Ectodermal cell (in vitro differentiated cells): ENCODE measurements at regions not wholly inside any gene's neighbourhood (a gene's known extent, or its start where the extent isn't known, plus 50 kb on each side); places are given as distances from the start of the nearest gene placed in this dataset.

ENCODE experiments used
- H3K27ac ChIP-seq: 2 replicates; pipeline ENCODE4 v1.7.0; 2013; ENCODE audit warnings: mild to moderate bottlenecking, low read depth, low read length; ENCODE audit not compliant: insufficient read depth, poor library complexity, severe bottlenecking
- H3K27me3 ChIP-seq: 2 replicates; pipeline ENCODE4 v1.7.0; 2013; ENCODE audit warnings: mild to moderate bottlenecking, low read length; ENCODE audit not compliant: insufficient read depth, control insufficient read depth, poor library complexity, severe bottlenecking
- H3K36me3 ChIP-seq: one replicate; pipeline ENCODE4 v1.7.0; 2013; ENCODE audit warnings: low read length; ENCODE audit not compliant: control insufficient read depth, insufficient read depth
- H3K4me1 ChIP-seq: one replicate; pipeline ENCODE4 v1.7.0; 2013; ENCODE audit warnings: low read length; ENCODE audit not compliant: control insufficient read depth, insufficient read depth
- H3K4me3 ChIP-seq: 2 replicates; pipeline ENCODE4 v1.7.0; 2013; ENCODE audit warnings: low read depth, low read length, control low read depth; ENCODE audit not compliant: insufficient read depth
- H3K9me3 ChIP-seq: 2 replicates; pipeline ENCODE4 v1.7.0; 2013; ENCODE audit warnings: mild to moderate bottlenecking, low read length, moderate library complexity; ENCODE audit not compliant: control insufficient read depth
- WGBS, 2 experiments: methylation state at CpG; one replicate each; pipeline ENCODE4 v1.1.7; 2013; ENCODE audit warnings: missing lambda C conversion rate in 2 of 2; 5-methylcytosine and 5-hydroxymethylcytosine counted together

GRCh38 chr15:48031973-48032372 is 88.8 kb upstream of the SLC24A5 start:
- 93 to 94% methylated on average over 4 to 6 of the region's 6 CpGs for WGBS, 2 experiments

DNA sequence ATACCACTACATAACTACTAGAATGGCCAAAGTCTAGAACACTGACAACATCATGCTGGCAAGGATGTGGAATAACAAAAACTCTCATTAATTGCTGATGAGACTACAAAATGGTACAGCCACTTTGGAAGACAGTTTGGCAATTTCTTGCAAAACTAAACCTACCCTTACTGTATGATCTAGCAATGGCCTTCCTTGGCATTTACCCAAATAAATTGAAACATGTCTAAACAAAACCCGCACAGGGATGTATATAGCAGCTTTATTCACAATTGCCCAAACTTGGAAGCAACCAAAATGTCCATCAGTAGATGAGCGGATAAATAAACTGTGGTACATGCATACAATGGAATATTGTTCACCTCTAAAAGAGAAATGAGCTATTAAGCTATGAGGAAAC is 87.9 kb upstream of the SLC24A5 start:
- 90 to 96% methylated on average over 2 of the region's 2 CpGs for WGBS, 2 experiments
- H3K4me3 ChIP-seq: no peak overlapping the region
- no peaks in the 10 kb centered on the region for H3K27me3 ChIP-seq
- no peak overlapping the region for H3K27ac ChIP-seq
- no peaks in the 10 kb centered on the region for H3K4me1 ChIP-seq
- no peaks in the 10 kb centered on the region for H3K9me3 ChIP-seq
- no peaks in the 10 kb centered on the region for H3K36me3 ChIP-seq

More at GRCh38 chr15:48031973-48032372, 88.8 kb upstream of the SLC24A5 start:
- Histone ChIP-seq H3K27me3 (no peaks in the 10 kb centered on the region), H3K4me1 (no peaks in the 10 kb centered on the region), H3K9me3 (no peaks in the 10 kb centered on the region), H3K27ac (no peak overlapping the region), H3K4me3 (no peak overlapping the region), H3K36me3 (no peaks in the 10 kb centered on the region)

GRCh38 chr15:48038221-48038620 is 82.6 kb upstream of the SLC24A5 start:
- WGBS, 2 experiments: 82 to 91% methylated on average over 2 of the region's 2 CpGs
- Histone ChIP-seq H3K4me1 (no peaks in the 10 kb centered on the region), H3K36me3 (no peaks in the 10 kb centered on the region), H3K4me3 (no peak overlapping the region), H3K9me3 (no peaks in the 10 kb centered on the region), H3K27ac (no peak overlapping the region), H3K27me3 (no peaks in the 10 kb centered on the region)

DNA sequence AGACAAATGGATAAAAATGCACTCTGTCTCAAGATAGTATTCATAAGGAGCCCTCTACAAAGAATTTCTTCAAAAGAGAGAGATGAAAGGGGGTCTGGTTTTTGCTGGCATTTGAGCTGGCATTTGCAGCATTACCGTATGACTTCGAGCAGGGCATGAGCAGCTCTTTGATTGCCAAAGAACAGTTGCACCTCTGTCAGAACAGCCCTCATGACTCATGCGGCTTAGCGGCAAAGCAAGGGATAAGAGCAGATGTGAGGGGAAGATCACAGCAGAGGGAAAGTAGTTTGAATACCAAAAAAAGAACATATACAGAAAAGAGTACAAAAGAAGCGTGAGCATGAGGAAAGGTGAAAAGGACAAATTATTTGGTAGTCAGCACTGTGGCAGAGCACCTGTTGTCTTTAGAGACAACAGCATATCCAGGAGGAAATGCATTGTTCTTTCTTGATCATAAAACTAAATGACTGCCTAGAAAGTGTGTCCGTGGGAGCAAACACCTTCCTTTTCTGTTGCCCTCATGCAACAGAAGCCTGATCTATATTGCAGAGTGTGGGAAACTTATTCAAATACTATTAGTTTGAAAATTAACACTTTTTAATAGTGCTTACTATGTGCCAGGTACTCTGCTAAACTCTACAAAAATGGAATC is 80.5 kb upstream of the SLC24A5 start:
- Histone ChIP-seq H3K36me3 (no peaks in the 10 kb centered on the region), H3K9me3 (no peaks in the 10 kb centered on the region), H3K4me3 (no peak overlapping the region), H3K4me1 (no peaks in the 10 kb centered on the region), H3K27me3 (no peaks in the 10 kb centered on the region), H3K27ac (no peak overlapping the region)
- 79 to 80% methylated on average over 6 of the region's 6 CpGs for WGBS, 2 experiments

- WGBS, 2 experiments: 94 to 97% methylated on average over 2 of the region's 2 CpGs
- Histone ChIP-seq H3K9me3 (no peaks in the 10 kb centered on the region), H3K27ac (no peak overlapping the region), H3K4me3 (no peak overlapping the region), H3K4me1 (peaks cover under 1% of the 10 kb centered on the region), H3K27me3 (no peaks in the 10 kb centered on the region), H3K36me3 (no peaks in the 10 kb centered on the region)
These were observed 79.3 kb upstream of the SLC24A5 start for GRCh38 chr15:48041454-48041853.

DNA sequence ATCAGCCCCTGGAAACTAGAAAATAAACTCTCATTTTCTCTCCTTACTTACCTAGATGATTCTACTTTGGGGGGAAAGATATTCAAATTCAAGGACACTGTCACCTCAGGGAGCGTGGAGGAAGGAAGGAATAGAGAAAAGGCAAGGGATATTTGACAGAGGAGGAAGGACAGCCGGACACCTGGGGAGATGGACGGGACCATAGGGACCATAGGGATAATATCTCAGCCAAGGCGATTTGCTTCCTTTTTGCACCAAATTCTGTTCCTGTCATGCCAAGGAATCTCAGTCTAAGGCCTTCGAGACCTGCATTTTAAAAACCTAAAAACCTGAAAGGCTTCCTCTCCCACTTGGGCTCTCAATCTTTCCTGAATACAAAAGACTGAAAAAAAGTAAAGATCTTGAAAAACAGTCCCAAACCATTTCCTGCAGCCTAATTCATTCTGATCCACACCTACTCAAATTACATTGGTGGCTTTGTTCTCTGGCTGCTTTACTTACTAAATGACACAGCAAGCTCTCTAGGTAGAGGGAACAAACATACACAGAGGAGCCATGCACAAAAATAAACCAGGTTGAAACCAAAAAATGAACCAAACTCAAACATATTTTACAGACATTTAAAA is 73.9 kb upstream of the SLC24A5 start:
- H3K27ac ChIP-seq: no peak overlapping the region

DNA sequence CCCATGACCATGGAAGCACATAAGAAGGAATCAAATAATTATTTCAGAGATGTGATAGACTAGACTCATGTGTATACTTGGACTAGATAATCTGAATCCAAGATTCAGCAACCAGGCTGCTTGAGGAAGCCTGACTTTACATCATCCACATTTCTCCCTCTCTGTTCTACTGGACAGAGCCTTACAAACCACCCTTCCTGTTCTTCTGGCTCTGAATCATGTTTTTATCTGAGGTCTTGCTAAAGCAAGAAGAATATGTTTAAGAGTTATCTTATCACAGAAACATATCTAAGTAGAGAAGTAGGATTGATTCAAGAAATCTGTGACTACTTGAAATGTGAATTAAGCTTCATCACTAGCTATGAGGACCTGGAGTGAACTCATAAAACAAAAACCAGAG is 71.1 kb upstream of the SLC24A5 start:
- peaks cover 10% of the 10 kb centered on the region for H3K4me1 ChIP-seq

More for the DNA sequence above, 73.9 kb upstream of the SLC24A5 start:
- no peaks in the 10 kb centered on the region for H3K36me3 ChIP-seq
- H3K27me3 ChIP-seq: no peaks in the 10 kb centered on the region
- no peak overlapping the region for H3K4me3 ChIP-seq
- no peaks in the 10 kb centered on the region for H3K9me3 ChIP-seq
- 45 to 48% methylated on average over 5 of the region's 5 CpGs for WGBS, 2 experiments
- peaks cover 10% of the 10 kb centered on the region for H3K4me1 ChIP-seq

GRCh38 chr15:48052946-48053345 is 67.8 kb upstream of the SLC24A5 start:
- H3K36me3 ChIP-seq: no peaks in the 10 kb centered on the region
- H3K27ac ChIP-seq: no peak overlapping the region
- no peaks in the 10 kb centered on the region for H3K9me3 ChIP-seq
- no peaks in the 10 kb centered on the region for H3K27me3 ChIP-seq
- no peak overlapping the region for H3K4me3 ChIP-seq
- 83 to 91% methylated on average over 2 of the region's 2 CpGs for whole genome bisulfite sequencing, 2 experiments
- H3K4me1 ChIP-seq: no peaks in the 10 kb centered on the region

More for the DNA sequence above, 71.1 kb upstream of the SLC24A5 start:
- Histone ChIP-seq H3K4me3 (no peak overlapping the region), H3K27ac (no peak overlapping the region), H3K9me3 (no peaks in the 10 kb centered on the region), H3K27me3 (no peaks in the 10 kb centered on the region), H3K36me3 (no peaks in the 10 kb centered on the region)

GRCh38 chr15:48058371-48058770 is 62.4 kb upstream of the SLC24A5 start:
- Histone ChIP-seq H3K9me3 (no peaks in the 10 kb centered on the region), H3K36me3 (no peaks in the 10 kb centered on the region), H3K27ac (no peak overlapping the region), H3K27me3 (no peaks in the 10 kb centered on the region), H3K4me3 (no peak overlapping the region), H3K4me1 (peaks cover 4% of the 10 kb centered on the region)

- H3K4me1 ChIP-seq: peaks cover 5% of the 10 kb centered on the region
- no peaks in the 10 kb centered on the region for H3K36me3 ChIP-seq
- WGBS, 2 experiments: 87% methylated on average over 7 of the region's 7 CpGs
- no peaks in the 10 kb centered on the region for H3K9me3 ChIP-seq
- no peak overlapping the region for H3K4me3 ChIP-seq
- H3K27me3 ChIP-seq: no peaks in the 10 kb centered on the region
- no peak overlapping the region for H3K27ac ChIP-seq
These were observed 61.0 kb upstream of the SLC24A5 start for GRCh38 chr15:48059791-48060190.
